AG04450 (cell line): ENCODE measurements at regions not wholly inside any gene's neighbourhood (a gene's known extent, or its start where the extent isn't known, plus 50 kb on each side); places are given as distances from the start of the nearest gene placed in this dataset.

ENCODE experiments used
- CTCF ChIA-PET: fragments of 300-600, 350-600 bp; formaldehyde crosslinking; extraction: SDS; loops from one replicate; lab custom pipeline; 2022; ENCODE audit warnings: antibody characterized with exemption, inconsistent platforms; lab: Charles Lee
- POLR2A ChIA-PET: fragments of 350-600 bp; formaldehyde crosslinking; extraction: SDS; loops from one replicate; lab custom pipeline; 2021; ENCODE audit warnings: antibody characterized with exemption, inconsistent platforms; lab: Yijun Ruan, JAX
- DNase-seq: peaks from one replicate; pipeline ENCODE4 v3.0.0-alpha.2; 2011; ENCODE audit warnings: low read depth, low spot score
- H3K27ac ChIP-seq: one replicate; pipeline ENCODE4 v1.5.1; 2012; ENCODE audit warnings: low read depth, low read length, control low read depth
- H3K27me3 ChIP-seq: one replicate; pipeline ENCODE4 v1.6.0; 2012; ENCODE audit warnings: low read length; ENCODE audit not compliant: control insufficient read depth, insufficient read depth
- H3K4me3 ChIP-seq: 2 replicates; pipeline ENCODE4 v1.5.1; 2011; ENCODE audit warnings: mild to moderate bottlenecking, low read depth, low read length, control low read depth
- H3K9me3 ChIP-seq: 2 replicates; pipeline ENCODE4 v1.5.1; 2012; ENCODE audit warnings: low read length; ENCODE audit not compliant: control insufficient read depth, insufficient read depth
- CTCF ChIP-seq: IDR thresholded peaks from 2 replicates; pipeline ENCODE4 v1.5.1; 2011; ENCODE audit warnings: low read depth, low read length, control low read depth, inconsistent platforms

GRCh38 chr2:487186-488079 lies 189.8 kb downstream of the TMEM18 start:
- no peak for TF ChIP-seq CTCF
- no peak overlapping the region for H3K4me3 ChIP-seq
- H3K27me3 ChIP-seq: no peaks in the 10 kb centered on the region
- H3K27ac ChIP-seq: no peak overlapping the region
- ChIA-PET POLR2A (no interaction called here), CTCF (no interaction called here)
- no peak for DNase-seq
- peaks cover 60% of the 10 kb centered on the region for H3K9me3 ChIP-seq

GRCh38 chr2:486371-486770 lies 190.8 kb downstream of the TMEM18 start:
- no peak for DNase-seq
- H3K4me3 ChIP-seq: no peak overlapping the region
- CTCF ChIA-PET: no interaction called here
- H3K9me3 ChIP-seq: peaks cover 58% of the 10 kb centered on the region
- no peak for TF ChIP-seq CTCF
- no peak overlapping the region for H3K27ac ChIP-seq
- POLR2A ChIA-PET: no interaction called here
- H3K27me3 ChIP-seq: no peaks in the 10 kb centered on the region

- DNase-seq: no peak
- ChIA-PET POLR2A (no interaction called here), CTCF (no interaction called here)
- Histone ChIP-seq H3K27me3 (no peaks in the 10 kb centered on the region), H3K4me3 (no peak overlapping the region), H3K27ac (no peak overlapping the region), H3K9me3 (peaks cover 34% of the 10 kb centered on the region)
- no peak for TF ChIP-seq CTCF
These were observed 193.5 kb upstream of the ALKAL2 start for GRCh38 chr2:481388-481787.

GRCh38 chr2:479490-480176 lies 191.7 kb upstream of the ALKAL2 start:
- H3K27ac ChIP-seq: no peak overlapping the region
- no peak for DNase-seq
- POLR2A ChIA-PET: no interaction called here
- no peak for TF ChIP-seq CTCF
- H3K9me3 ChIP-seq: peaks cover 27% of the 10 kb centered on the region
- CTCF ChIA-PET: no interaction called here
- no peak overlapping the region for H3K4me3 ChIP-seq
- no peaks in the 10 kb centered on the region for H3K27me3 ChIP-seq

- peaks cover 21% of the 10 kb centered on the region for H3K9me3 ChIP-seq
- no peaks in the 10 kb centered on the region for H3K27me3 ChIP-seq
- ChIA-PET POLR2A (no interaction called here), CTCF (no interaction called here)
- no peak overlapping the region for H3K27ac ChIP-seq
- H3K4me3 ChIP-seq: no peak overlapping the region
- TF ChIP-seq CTCF: no peak
- no peak for DNase-seq
These were observed 191.1 kb upstream of the ALKAL2 start for GRCh38 chr2:479031-479430.
